Activated CD4-positive, alpha-beta T cell treated with anti-CD3 and anti-CD28 coated beads, Interleukin-2, amount 50 U/mL, for 48 hours (primary cell): ENCODE measurements at regions not wholly inside any gene's neighbourhood (a gene's known extent, or its start where the extent isn't known, plus 50 kb on each side); places are given as distances from the start of the nearest gene placed in this dataset.
A peak's percentile ranks its signal among the peaks of the same experiment; 100 is the strongest.
"Not testable (repeated sequence)": the region's sequence is repeated elsewhere in the genome, so short reads cannot be mapped to it uniquely, and the experiment has no call there.

ENCODE experiments used
- DNase-seq, 2 experiments: peaks; one replicate each; pipeline ENCODE4 v3.0.0-alpha.2; 2020

- no peak for DNase-seq
Measured at GRCh38 chr4:137825505-137825904, 293.2 kb upstream of the PCDH18 start.

- DNase-seq, result no peak
Measured at GRCh38 chr4:137823007-137823406, 290.7 kb upstream of the PCDH18 start.

- DNase-seq, result no peak
Measured at GRCh38 chr4:137819964-137820383, 287.7 kb upstream of the PCDH18 start.

GRCh38 chr4:137812258-137812657 lies 280.0 kb upstream of the PCDH18 start:
- DNase-seq, result no peak

GRCh38 chr4:137806420-137806819 lies 274.1 kb upstream of the PCDH18 start:
- DNase-seq, result no peak

GRCh38 chr4:137804906-137805495 lies 272.7 kb upstream of the PCDH18 start:
- DNase-seq, result no peak

GRCh38 chr4:137800861-137801260 lies 268.6 kb upstream of the PCDH18 start:
- DNase-seq, result no peak

- no peak for DNase-seq
Measured at GRCh38 chr4:137794764-137795254, 262.5 kb upstream of the PCDH18 start.

GRCh38 chr4:137789263-137789662 lies 257.0 kb upstream of the PCDH18 start:
- not testable (repeated sequence) for DNase-seq

GRCh38 chr4:137783923-137784322 lies 251.6 kb upstream of the PCDH18 start:
- DNase-seq, result peak in 1 of 2 experiments; percentile 1

- no peak for DNase-seq
Measured at GRCh38 chr4:137775701-137776100, 243.4 kb upstream of the PCDH18 start.

- no peak for DNase-seq
Measured at GRCh38 chr4:137774501-137774900, 242.2 kb upstream of the PCDH18 start.

GRCh38 chr4:137768881-137769280 lies 236.6 kb upstream of the PCDH18 start:
- DNase-seq, result no peak

- no peak for DNase-seq
Measured at GRCh38 chr4:137768196-137768595, 235.9 kb upstream of the PCDH18 start.

- DNase-seq, result no peak
Measured at GRCh38 chr4:137762591-137762990, 230.3 kb upstream of the PCDH18 start.

GRCh38 chr4:137754652-137755471 lies 222.6 kb upstream of the PCDH18 start:
- DNase-seq, result no peak

- DNase-seq, result no peak
Measured at GRCh38 chr4:137749466-137749865, 217.2 kb upstream of the PCDH18 start.

- DNase-seq, result no peak
Measured at GRCh38 chr4:137748616-137749015, 216.3 kb upstream of the PCDH18 start.

- no peak for DNase-seq
Measured at GRCh38 chr4:137740141-137740540, 207.8 kb upstream of the PCDH18 start.

GRCh38 chr4:137739391-137739790 lies 207.1 kb upstream of the PCDH18 start:
- no peak for DNase-seq

- no peak for DNase-seq
Measured at GRCh38 chr4:137738375-137738990, 206.2 kb upstream of the PCDH18 start.

- DNase-seq, result no peak
Measured at GRCh38 chr4:137735561-137736104, 203.3 kb upstream of the PCDH18 start.
